Lower leg skin (tissue), 4 donors: ENCODE measurements at regions not wholly inside any gene's neighbourhood (a gene's known extent, or its start where the extent isn't known, plus 50 kb on each side); places are given as distances from the start of the nearest gene placed in this dataset.

Source experiments
- DNase-seq, 2 donors: peaks; one replicate each; pipeline ENCODE4 v3.0.0-alpha.2; 2019; ENCODE audit warnings: low spot score in 2 of 2
- H3K4me3 ChIP-seq: fragments of 200-600 bp; sonication (generic); 2 replicates; pipeline ENCODE4 v1.5.1; 2017; ENCODE audit warnings: mild to moderate bottlenecking, low read depth; ENCODE audit not compliant: poor library complexity, severe bottlenecking
- CTCF ChIP-seq, 3 donors: fragments of 450-650 bp; IDR thresholded peaks; one replicate each; pipeline ENCODE4 v1.5.1; 2016; ENCODE audit warnings: antibody characterized with exemption in 3 of 3, mild to moderate bottlenecking in 3 of 3, moderate library complexity in 2 of 3
- POLR2A ChIP-seq, 2 donors: fragments of 450-650 bp; IDR thresholded peaks; one replicate each; pipeline ENCODE4 v1.6.1; 2016 to 2017; ENCODE audit warnings: antibody characterized with exemption in 2 of 2, mild to moderate bottlenecking in 1 of 2, moderate library complexity in 1 of 2
- WGBS, 2 donors: methylation state at CpG; one replicate each; pipeline ENCODE4 v1.1.5; 2018; 5-methylcytosine and 5-hydroxymethylcytosine counted together
- intact Hi-C: fragments of 100-400 bp; cut with DNase I; formaldehyde crosslinking; loops from one replicate; pipeline ENCODE4 v1.15.0; 2023; ENCODE audit warnings: low total_unique reads

DNA sequence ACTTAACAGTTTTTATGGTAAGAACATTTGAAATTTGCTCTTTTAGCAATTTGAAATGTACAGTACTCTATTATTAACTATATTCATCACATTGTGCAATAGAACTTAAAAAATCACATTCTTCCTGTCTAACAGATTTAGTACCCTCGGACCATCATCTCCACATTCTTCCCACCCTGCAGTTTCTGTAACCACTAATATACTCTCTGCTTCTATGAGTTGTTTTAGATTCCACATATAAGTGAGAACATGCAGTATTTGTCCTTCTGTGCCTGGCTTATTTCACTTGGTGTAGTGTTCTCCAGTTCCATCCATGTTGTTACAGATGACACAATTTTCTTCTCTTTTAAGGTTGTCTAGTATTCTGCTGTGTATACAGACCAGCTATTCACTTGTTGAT, 88.9 kb upstream of the SEC61G start:
- H3K4me3 ChIP-seq, result no peak overlapping the region
- TF ChIP-seq POLR2A (IDR thresholded peaks at IDR 0.05) (no peak), CTCF (IDR thresholded peaks at IDR 0.05) (no peak)
- WGBS, 2 donors, result 84 to 87% methylated on average over 1 of the region's 1 CpG
- DNase-seq, result no peak
- intact Hi-C loops, result no loop called here

DNA sequence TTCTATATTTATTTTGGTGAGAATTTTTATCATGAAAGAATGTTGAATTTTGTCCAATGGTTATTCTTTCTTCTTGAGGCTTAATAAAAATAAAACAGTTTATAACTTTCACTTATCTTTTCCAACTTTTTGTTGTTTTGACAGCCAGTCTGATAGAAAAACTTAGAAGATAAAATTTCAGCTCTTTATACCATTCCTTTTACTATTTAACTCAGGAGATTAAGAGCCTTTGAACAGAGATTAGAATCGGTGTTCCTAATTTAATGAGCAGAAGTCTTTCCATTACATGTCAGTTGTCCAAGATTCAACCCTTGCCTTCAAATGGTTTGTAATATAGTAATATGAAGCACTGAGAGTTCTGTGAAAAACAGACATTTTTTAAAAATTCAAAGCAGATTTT, 97.8 kb upstream of the SEC61G start:
- intact Hi-C loops, result no loop called here
- no peak for TF ChIP-seq POLR2A (IDR thresholded peaks at IDR 0.05)
- no peak for TF ChIP-seq CTCF (IDR thresholded peaks at IDR 0.05)
- H3K4me3 ChIP-seq, result no peak overlapping the region
- DNase-seq, result no peak
- 30 to 34% methylated on average over 1 of the region's 1 CpG for WGBS, 2 donors

DNA sequence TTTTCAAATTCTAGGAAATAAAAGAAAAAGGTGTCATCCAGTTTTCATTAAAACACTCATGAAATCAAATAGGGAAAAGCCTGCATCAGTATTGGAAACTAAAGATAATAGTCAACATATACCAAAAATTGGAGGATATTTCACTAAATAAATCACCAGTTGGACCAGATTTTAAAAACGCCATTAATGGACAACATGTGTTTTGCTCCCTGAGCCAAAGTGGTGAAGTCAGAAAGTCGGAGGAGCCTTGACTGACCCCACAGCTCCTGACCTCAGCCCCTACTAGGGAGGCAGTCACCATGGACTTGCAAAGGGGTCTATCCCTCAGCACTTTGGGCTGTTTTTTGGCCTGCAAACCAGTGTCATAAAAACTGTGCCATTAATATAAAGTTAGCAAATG, 98.3 kb upstream of the SEC61G start:
- intact Hi-C loops, result no loop called here
- 56 to 66% methylated on average over 2 of the region's 2 CpGs for WGBS, 2 donors
- DNase-seq, result no peak

GRCh38 chr7:54858008-54858692, 99.1 kb upstream of the SEC61G start:
- TF ChIP-seq POLR2A (IDR thresholded peaks at IDR 0.05), result no peak
- no peak for TF ChIP-seq CTCF (IDR thresholded peaks at IDR 0.05)
- 35% methylated on average over 3 of the region's 3 CpGs for WGBS, 2 donors
- DNase-seq, result no peak
- intact Hi-C loops, result no loop called here
- no peak overlapping the region for H3K4me3 ChIP-seq

More for the DNA sequence above, 98.3 kb upstream of the SEC61G start:
- no peak overlapping the region for H3K4me3 ChIP-seq
- no peak for TF ChIP-seq CTCF (IDR thresholded peaks at IDR 0.05)
- TF ChIP-seq POLR2A (IDR thresholded peaks at IDR 0.05), result no peak

DNA sequence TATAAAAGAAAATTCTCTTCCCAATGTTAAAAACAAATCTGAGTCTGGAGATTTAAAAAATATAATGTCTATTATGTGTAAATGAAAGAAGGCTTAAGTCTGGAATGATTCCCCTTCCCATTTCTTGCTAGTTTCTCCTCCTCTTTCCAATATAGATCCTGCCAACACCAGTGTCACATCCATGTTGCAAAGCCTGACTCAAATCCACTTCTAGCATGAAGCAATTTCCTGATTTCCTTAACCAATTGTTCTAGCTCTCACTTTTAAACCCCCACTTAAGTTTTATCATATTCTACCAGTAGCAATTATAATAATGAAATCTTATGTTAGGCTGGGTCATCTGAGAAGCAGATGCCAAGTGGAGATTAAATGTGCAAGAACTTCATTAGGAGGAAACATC, 100.1 kb upstream of the SEC61G start:
- no peak overlapping the region for H3K4me3 ChIP-seq
- no peak for TF ChIP-seq POLR2A (IDR thresholded peaks at IDR 0.05)
- no peak for TF ChIP-seq CTCF (IDR thresholded peaks at IDR 0.05)
- intact Hi-C loops, result no loop called here
- no peak for DNase-seq

DNA sequence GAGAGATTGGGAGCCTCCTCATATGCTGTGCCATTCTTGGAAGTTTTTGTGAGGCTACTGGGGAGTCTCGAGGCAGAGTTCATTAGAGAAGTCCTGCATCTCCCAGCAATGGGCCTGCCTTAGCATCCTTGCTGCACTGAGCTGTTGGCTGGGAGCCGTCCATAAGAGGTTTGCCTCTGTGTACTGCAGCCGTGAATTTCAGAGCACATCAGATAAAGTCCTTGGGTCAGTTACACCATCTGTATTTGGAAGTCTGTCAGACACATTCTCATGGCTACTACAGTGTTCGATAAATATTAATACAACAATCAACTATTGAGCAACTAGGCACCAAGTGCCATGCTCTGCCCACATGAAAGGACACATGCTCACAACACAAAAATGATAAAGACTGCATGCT, 100.5 kb upstream of the SEC61G start:
- WGBS, 2 donors, result 83 to 87% methylated on average over 4 of the region's 4 CpGs
- intact Hi-C loops, result no loop called here
- H3K4me3 ChIP-seq, result no peak overlapping the region
- DNase-seq, result no peak
- TF ChIP-seq POLR2A (IDR thresholded peaks at IDR 0.05) (no peak), CTCF (IDR thresholded peaks at IDR 0.05) (no peak)
